Anterior cingulate cortex (tissue), 58 donors: ENCODE measurements at regions not wholly inside any gene's neighbourhood (a gene's known extent, or its start where the extent isn't known, plus 50 kb on each side); places are given as distances from the start of the nearest gene placed in this dataset.
A peak's percentile ranks its signal among the peaks of the same experiment; 100 is the strongest.
"Not testable (repeated sequence)": the region's sequence is repeated elsewhere in the genome, so short reads cannot be mapped to it uniquely, and the experiment has no call there.

Experiments used
- DNase-seq, 58 donors: peaks; one replicate each; lab custom pipeline; 2025; lab: John Stamatoyannopoulos, UW

DNA sequence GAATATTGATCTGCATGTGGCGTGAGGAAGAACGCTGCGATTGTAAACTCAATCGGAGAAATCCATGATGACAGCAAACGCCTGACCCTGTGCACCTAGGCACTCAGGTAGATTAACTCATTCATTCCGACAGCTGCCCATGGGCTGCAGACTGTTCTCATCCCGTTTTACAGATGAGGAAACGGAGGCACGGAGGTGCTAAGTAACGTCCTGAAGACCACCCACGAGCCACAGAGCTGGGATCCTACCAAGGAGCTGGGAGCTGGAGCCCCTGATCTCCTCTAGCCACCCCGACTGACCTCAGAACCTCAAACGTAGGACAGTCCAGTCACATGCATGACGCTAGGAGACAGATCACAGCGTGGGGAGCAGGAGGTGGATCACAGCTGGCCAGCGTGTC lies 1092.7 kb downstream of the BRD1 start:
- no peak for DNase-seq

DNA sequence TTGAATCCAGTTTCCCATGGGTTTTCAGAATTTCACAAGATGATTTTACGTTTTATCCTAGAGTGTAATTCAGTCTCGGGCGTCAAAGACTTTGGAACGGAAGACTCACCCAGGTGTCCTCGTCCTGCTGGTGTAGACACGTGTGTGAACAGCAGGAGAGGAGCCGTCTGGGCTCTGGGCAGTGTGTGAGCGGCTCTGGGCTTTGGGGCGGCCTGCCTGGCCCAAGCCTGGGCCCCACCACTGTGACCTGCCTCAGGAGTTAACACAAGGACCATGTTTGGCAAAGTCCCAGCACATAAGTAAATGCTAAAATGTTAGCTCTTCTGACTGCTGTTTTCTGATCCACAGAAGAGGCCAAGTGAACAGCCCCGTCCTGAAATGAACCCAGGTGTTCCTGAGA lies 1093.3 kb downstream of the BRD1 start:
- no peak for DNase-seq

- no peak for DNase-seq
Measured at GRCh38 chr22:48729499-48730171, 1098.0 kb downstream of the BRD1 start.

DNA sequence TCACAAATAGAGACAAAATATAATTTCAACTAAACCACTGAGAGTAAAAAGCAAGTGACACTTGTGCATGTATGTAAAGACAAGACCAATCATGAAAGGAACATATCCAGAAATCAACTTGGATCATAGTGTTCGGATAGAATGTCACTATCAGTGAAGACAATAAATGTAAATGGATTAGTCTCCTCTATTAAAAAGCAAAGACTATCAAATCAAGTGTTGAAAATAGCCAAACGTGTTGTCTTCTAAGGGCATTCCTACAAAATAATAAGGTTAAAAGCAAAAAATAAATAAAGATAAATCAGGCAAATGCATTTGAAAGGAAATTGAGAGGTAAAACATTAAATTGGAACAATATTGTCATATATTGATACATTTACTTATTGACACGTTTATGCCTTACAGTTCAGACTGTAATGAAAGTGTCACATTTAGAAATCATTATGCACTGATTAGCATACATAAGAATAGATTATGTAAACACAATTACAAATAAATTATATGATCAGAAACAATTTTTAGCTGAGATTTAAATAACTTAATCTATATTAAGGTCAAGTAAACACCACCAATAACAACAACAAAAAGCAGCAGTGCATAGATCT lies 1100.1 kb downstream of the BRD1 start:
- DNase-seq, result no peak

- no peak for DNase-seq
Measured at GRCh38 chr22:48724899-48725298, 1102.8 kb downstream of the BRD1 start.

GRCh38 chr22:48722661-48723060 lies 1105.0 kb downstream of the BRD1 start:
- no peak for DNase-seq

- no peak for DNase-seq
Measured at GRCh38 chr22:48721395-48721669, 1106.3 kb downstream of the BRD1 start.

DNA sequence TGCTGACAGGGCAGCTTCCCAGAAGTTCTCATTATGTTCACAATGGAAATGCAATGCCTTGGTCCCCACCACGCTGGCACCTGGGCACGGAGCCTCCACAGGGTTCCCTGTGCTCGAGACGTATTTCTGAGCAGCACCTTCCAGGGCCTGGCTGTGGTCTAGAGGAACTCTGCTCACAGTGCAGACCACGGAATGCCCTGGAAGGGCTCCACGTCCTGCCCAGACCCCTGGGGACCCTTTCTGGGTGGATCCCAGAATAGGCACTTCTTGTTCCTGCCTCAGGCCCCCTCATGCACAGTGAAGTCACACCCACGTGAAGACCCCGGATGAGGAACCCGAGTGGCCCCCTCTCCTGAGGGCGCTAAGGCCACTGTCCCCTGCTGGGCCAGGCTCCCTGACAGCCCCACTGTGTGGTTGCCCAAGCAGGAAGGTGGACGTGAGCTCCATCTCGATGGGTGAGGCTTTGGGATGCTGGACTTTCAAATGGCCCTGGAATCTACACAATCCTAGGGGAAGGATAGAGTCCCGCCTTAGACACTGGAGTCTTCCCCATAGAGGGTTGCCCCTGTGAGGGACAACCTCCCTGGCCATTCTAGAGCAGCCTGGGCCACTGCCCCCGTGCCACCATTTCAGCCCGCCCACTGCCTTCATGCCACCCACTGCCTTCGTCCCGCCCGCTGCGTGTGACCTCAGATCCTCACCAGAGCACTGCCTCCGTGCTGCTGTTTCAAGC lies 1106.8 kb downstream of the BRD1 start:
- no peak for DNase-seq

- DNase-seq, result no peak
Measured at GRCh38 chr22:48719978-48720661, 1107.6 kb downstream of the BRD1 start.

DNA sequence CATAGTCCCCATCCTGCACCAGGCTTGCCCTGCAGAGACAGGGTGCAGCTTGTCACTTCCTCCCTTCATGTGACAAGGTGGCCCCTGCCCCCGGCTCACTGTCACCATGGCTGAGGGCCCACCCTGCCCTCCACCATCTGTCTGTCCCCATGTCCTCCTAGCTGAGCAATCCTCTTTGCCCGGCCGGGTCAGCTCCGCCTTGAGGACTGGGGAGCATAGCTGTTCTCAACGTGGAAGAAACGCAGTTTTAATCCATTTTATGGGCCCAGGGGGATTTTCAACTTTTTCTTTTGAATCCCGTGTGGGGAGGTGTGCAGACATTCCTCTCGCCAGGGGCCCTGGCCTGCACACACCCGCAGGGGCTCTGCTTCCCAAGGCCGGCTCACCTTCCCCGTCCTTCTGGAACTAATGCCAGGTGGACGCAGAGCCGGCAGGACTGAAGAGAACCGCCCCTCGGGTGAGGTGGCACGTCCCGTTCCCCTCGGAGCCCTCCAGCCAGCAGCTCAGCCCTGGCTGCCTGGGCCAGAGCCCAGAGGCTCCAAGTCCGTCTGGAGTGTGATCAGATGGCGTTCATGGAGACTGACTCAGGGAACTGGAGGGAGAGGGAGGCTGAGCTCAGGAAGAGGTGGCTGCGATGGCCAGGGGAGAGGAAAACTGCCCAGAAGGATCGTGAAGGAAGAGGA lies 1108.7 kb downstream of the BRD1 start:
- DNase-seq, result peak in 2 of 58 donors; percentile 25 to 36

DNA sequence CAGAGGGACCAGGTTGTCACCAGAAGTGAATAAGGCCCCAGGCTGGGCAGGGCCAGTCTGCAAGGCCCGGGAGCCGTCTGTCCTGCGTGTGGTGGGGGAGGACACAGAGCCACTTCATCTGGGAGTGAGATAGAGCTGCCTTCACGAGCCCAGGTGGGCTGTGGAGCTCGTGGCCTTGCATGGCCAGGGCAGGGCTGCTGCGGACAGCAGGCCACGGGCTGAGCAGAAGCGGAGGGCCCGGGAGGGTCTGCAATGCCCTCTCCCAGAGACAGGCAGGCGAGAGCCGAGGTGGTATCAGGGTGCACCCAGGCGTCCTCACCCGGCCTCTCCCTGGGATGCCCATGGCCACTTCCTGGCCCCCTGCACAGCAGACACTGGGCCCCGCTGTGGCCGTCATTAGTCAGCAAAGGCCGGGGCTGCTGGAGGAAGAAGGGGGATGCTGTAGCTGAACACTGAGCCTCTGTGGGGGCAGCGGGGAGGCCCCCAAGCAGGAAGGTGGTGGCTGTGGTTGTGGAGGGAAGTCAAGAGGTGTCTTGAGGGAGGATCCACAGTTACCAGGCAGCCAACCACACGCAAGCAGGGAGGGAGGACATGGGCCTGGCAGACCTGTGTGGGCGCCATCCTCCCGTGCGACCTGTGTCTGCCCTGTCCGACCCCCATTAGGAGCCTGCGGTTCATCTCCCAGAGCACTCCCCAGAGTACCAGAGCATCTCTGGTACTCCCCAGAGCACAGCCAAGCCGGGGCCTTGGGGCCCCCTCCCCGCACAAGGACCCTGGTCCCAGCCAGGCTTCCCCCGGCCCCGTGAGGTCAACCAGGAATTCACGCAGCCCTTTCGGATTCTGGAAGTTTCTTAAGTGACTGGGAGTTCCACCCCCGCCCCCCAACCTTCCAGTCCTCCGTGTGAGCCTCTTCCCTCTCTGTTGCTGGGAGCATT lies 1109.5 kb downstream of the BRD1 start:
- DNase-seq, result no peak

DNA sequence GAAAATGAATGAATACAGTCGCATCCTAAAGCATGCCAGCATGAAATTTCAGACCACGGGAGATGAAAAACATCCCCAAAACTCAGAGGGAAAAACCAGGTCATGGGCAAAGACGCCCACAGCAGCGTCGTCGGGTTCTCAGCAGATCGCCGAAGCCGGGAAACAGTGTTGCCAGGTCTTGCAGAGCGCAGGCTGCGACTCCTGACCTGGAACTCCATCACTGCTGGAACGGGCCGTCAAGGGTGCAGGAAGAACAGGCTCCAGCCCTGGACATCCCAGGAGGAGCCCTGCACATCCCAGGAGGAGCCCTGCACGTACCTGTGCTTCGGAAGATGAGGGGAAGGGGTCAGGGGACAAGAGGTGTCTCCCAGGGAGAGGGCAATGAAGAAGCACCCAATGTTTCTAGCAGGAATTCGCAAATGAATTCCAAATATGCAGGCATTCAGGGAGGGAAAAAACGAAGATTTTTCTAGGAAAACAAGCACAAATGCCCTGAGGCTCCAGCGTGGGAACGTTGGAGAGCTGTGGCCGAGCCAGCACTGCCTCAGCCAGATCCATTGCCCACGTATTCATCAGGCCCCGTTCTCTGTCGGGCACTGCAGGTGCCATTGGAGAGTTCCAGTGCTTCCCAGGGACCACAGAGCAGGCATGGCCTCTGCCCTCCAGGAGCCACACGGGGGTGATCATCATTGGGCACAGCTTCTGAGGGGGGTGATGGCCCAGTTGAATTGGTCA lies 1110.4 kb downstream of the BRD1 start:
- no peak for DNase-seq

GRCh38 chr22:48716154-48716553 lies 1111.5 kb downstream of the BRD1 start:
- DNase-seq, result not testable (repeated sequence)

GRCh38 chr22:48715511-48715910 lies 1112.2 kb downstream of the BRD1 start:
- no peak for DNase-seq

GRCh38 chr22:48714231-48714630 lies 1113.4 kb downstream of the BRD1 start:
- no peak for DNase-seq

- DNase-seq, result no peak
Measured at GRCh38 chr22:48713272-48714205, 1114.1 kb downstream of the BRD1 start.

DNA sequence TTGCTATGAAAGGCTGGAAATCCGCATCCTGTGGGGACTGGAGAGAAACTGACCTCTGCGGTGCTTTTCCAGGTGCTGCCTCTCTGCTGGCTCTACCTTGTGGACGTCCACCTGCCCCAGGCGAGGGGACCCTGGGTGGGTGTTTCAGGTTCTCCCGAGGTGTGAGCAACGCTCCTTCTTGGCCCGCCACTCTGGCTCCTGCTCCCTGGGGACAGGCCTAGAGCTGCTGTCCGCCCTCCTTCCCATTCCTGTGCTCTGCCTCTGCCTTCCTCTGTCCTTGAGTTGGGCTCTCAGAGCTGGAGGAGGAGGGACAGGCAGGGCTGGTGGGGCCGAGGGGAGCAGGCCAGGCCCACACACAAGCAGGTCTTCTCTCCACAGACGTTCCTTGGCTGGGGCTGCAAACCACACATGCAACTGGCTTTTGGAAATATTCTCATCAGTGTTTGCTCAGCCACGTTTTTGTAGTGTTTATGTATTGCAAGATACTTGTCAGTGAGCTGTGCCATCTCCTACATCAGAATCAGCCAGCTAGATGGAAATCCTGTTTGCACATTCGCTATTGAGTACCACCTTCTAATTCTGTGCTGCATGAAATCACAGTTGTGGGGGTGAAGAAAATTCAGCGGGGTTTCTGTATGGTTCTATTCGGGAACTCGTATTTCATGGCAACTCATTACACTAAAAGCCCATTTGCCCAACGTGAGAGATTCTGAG lies 1115.0 kb downstream of the BRD1 start:
- DNase-seq, result peak in 1 of 58 donors; percentile 11
